GM18508 (cell line): ENCODE measurements at regions not wholly inside any gene's neighbourhood (a gene's known extent, or its start where the extent isn't known, plus 50 kb on each side); places are given as distances from the start of the nearest gene placed in this dataset.

Experiments used
- ATAC-seq: cut with Tn5 transposase; IDR thresholded peaks from one replicate; pipeline ENCODE4 v1.9.1; 2021; ENCODE audit warnings: moderate number of reproducible peaks; ENCODE audit not compliant: insufficient read depth, unreplicated experiment

DNA sequence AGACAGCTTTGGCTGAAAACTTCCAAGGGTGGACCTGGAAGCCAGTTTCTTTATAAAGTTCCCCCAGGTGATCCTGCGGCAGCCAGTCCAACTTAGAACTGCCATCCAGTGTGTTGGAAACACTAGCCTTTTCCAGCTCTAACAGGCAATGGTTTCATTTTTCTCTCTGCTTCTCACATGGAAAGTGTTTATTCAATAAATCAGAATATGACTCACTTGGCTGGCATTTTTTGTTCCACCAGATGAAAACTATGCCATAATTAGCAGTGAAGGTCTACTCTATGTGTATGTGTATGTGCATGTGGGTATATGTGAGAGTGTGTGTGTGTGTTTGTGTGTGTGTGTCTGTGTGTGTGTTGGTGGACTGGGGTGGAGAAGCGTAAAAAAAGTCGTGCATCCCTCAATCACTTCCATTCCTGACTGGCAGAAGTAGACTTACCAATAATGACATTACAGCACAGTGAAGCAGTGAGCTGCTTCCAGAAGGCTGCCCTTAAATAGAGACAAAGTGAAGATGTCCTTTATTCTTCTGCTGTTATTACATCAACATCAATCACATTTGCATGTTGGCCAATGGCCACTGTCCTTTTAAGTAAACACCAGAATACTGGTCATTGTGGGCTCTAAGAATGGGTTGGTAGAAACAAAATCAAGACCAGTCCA, 90.9 kb upstream of the SETBP1 start:
- ATAC-seq, result no peak

DNA sequence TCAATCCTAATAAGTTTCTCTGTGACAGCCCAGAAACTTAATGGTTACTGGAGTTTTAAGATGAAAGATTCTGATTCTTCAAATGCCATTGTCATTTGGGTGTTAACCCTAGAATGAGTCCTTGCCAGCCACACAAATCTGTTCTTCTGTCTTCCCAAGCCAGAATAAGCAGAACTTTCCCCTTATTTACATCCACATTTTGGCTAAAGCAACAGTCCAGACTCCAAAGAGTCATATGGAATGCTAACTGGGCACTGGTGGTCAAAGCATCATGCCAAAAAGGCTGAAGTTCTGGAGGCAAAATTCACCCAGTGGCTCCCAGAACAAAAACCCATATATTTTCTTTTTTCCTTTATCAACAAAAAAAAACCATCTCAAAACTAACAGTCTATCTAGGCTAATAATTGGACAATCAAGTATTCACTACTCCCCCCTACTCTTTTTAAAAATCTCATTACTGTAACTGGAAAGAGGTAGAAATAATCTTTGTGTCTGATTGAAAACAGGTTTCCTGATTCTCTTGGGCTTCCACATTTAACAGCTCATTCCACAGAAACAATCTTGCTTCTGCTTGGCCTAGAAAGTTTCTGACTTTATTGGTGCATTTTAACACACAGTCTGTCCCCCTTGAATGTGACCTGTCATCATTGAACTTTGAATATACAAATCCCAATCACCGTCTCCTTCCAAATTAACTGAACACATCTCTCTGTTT, 89.6 kb upstream of the SETBP1 start:
- no peak for ATAC-seq

DNA sequence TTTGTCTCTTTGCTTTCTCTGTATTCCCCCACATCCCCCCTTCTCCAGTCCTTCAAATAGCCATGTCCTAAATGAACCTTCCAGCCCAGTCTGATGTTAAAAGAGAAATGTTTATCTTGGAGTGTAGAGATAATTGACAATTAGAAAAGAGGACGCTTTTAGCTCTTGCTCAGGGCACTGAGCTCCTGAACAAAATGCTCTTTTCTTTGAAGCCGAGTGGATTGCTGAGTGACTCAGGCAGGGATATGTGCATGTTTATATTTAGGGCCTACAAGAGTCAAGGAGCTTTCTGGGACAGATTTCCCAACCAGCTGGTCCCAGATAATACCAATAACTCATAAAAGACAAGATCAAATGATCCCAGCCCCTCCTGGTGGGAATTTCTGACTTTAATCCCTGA, 88.0 kb upstream of the SETBP1 start:
- ATAC-seq, result no peak

DNA sequence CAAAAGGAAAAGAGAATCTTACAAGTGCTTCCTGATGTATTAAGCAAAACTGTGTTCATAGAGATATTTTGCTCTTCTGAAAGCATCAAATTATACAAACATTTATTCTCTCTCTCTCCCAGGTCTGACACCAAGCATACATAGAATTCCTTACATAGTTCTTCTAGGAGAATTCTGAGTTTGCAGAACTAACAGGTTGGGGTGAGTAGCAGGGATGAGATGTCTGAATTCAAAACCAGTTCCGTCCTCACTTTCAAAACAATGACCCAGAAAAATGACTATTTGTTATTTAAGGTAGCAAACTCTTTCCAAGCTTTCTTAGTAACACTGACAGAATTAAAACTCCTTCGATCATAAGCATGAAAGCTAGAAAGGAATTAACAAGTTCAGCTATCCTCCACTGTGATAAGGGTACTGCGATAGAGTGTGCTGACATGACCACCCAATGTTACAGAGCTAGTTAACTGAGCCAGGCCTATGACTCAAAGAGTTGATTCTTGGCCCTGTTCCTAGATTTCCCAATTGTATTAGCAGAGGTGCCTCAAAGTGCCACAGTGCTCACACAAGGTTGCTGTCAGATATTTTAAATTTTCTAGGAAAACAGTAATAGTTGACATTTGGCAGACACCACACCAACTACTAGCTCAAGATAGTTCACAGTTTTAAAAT, 85.8 kb upstream of the SETBP1 start:
- no peak for ATAC-seq

DNA sequence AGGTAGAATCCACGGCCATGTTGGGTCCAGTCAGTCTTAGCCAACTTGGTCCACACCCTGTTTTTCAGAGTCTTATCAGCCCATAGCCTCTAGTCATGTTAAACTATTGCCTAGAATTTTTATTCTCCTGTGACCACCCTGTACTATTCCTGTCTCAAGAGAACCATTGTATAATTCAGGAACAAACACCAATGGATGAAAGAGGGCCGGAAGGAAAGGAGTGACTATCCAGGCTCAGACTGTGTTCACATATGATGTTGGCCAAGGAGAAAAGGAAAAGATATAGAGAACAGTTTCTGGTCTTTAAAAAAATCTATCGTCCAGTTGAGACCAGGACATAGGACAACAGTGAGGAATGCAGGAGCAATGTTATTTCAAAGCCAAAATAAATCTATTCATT, 82.9 kb upstream of the SETBP1 start:
- no peak for ATAC-seq

DNA sequence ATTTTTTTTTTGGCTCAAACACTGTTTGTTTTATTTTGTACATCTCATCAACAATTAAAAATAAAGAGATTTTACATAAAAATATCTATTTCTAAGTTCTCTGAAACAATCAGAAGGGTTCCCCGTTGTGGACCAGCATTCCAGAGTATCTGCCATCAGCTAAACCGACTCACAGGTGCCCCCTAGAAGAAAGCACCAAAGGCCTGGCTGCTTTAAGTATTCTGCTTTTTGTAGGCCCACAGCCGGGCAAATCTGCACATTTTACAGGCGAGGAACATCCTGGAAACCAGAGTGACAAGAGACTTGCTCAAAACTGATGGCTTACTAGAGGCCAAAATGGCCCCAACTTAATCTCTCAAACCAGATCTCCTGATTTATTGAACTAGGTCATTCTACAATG, 82.2 kb upstream of the SETBP1 start:
- no peak for ATAC-seq

DNA sequence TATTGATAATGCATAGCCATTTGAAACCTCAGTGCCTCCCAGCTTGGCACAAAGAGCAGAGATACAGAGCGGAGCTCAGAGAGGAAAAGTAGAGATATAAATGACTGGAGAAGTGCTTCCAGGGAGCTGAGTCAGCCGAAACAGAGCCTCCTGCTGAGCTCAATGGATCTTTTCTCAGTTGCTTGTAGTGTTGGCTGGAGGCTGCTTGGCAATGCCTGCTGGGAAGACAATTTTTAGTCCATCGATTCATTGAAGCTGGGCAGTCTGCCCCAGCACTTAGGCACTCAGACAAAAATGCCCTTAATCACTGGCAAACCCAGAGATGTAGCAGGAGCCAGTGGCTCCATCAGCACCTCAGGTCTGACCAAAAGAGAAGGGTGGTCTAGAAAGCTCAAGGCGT, 81.3 kb upstream of the SETBP1 start:
- ATAC-seq, result no peak

DNA sequence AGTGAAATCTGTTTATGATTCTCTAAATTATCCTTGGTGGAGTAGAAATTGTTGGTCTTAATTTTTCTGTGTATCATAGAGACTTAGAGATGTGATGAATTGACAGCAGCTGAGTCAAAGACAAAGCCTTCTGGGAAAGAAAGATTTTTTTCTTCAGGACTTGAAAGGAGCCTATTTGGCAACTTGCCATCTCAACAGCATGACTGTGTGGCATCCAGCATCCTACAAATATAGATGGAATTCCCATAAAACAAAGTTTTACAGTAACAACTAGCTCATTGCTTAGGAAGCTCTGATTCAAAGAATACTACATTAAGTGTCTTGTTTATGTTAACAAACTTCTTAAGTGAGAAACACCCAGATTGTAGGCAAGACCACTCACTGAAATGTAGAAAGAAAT, 79.2 kb upstream of the SETBP1 start:
- ATAC-seq, result no peak

DNA sequence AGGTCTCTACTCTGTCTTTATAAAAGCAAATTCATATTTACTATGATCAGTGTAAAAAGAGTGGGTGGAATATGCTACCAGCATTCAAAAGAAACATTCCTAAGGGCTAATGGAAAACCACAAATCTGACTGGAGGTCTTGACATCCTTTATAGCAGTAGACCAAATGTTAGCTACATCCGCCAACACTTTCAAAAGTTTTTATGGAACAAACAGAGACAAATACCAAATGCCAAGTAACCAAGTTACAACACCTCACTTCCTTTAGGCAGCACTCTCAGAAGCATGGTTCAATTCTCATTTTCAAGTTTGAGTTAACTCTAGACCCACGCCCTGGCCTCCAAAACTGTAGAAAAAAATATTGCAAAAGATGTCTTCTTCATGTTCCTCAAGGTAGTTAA, 78.3 kb upstream of the SETBP1 start:
- no peak for ATAC-seq

DNA sequence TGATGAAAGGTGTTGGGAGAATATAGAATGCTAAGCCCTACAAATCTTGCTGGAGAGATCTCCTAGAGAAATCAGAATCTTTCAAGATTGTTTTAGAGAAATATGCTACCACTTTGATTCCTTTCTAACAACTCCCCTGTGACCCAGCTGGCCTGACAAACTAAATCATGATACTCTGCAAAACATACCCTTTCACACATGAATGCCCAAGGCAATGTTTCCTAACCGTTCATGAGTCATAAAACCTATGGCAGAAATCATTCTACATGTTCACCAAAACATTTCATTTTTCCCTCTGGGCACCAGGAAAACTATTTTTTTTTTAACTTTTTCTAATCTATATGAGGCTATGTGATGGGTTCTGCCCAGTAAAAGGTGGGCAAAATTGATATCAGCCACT, 77.8 kb upstream of the SETBP1 start:
- ATAC-seq, result no peak

DNA sequence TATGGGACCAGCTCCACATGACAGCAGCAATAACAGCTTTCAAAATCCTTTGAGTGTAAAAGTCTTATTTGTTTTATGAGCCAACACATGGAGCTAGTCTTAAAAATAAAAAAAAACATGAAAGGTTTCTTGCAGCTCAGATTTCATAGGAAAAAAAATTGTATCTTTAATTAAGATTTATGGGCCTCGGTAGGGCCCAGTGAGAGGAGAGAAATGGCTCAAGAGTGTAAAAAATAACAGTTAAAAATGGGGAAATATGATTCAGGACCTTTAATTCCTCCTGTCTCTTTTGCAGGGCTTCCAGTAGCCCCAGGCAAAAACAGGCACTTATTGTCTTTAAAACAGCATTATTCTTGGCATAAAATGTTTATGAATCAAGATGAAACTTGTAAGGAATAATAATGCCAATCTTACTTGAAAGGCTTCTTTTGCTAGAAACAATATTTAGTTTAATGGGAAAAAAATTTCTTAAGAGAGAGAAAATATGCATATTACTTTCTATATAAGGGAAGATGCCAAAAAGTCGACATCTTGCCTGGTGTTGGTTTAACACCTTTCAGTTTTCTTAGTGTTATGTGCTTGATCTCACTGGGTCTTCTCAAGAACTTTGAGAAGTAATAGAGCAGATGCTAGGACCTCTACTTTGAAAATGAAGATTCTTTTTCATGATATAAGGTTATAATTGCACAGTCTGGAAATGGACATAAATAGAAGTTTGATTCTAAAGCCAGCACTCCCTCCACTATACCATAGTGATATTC, 71.3 kb upstream of the SETBP1 start:
- no peak for ATAC-seq

DNA sequence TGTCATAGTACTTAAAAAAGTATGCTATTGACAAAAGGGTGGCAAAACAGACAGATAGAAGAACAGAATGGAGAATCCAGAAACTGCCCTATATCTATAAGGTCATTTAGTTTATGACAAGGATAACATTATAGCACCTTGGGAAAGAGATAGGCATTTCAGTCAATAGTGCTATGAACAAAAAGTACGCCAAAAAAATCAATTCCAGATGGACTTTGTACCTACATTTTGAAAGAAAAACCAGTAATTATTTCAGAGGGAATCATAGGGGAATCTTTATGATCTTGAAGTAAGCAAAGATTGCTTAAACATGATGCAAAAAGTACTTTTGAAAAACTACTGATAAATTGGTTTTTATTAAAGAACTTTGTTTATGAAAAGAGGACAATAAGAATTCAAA, 59.9 kb upstream of the SETBP1 start:
- no peak for ATAC-seq

DNA sequence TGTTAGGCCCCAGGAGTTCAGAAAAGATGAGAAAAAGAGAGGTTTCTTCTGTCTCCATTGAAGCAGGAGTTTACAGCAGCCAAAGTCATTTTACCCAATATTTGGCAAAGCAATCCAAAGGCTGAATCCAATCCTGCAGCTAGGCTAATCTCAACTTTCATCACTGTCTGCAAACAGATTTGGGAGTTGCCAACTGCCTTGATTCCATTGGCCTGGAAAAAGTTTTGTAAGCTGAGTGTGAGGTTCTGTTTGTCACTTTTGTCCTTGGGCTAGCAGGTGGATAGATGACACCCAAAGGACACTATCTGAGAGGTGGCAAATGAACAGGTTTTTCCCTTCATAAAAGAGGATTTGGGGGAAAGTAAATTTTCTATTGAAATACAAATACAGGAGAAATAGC, 56.6 kb upstream of the SETBP1 start:
- no peak for ATAC-seq

DNA sequence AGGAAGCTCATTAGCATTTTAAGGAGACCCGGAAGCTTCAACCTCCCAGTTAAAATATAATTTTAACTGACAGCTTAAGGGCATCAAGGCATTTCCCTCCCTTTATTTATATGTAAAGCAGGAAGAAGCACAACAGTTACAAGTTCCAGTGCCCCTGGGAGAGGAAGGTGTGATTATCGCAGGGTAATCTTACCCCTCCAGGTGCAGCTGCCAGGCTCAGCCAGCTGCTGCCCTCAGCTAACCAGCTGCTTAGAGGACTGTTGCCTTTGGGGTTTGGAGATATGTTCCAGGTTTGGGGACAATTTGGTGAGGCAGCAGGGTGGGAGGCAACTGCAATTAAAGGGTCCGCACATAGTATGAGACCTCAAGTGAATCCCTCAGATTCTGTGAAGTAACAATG, 55.3 kb upstream of the SETBP1 start:
- ATAC-seq, result no peak

DNA sequence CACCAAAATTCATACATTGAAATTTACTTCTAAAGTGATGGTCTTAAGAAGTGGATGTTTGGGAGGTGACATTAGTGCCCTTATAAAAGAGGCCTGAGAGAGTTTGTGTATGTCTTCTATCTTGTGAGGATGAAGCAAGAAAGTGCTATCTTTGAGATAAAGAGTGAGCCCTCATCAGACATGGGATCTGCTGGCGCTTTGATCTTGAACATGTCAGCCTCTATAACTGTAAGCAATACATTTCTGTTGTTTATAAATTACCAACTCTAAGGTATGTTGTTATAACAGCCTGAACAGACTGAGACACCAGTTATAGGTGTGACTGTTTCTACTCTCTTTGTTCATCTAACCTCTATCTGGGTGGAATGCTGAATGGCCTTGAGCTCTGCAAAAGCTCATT, 54.5 kb upstream of the SETBP1 start:
- ATAC-seq, result no peak

DNA sequence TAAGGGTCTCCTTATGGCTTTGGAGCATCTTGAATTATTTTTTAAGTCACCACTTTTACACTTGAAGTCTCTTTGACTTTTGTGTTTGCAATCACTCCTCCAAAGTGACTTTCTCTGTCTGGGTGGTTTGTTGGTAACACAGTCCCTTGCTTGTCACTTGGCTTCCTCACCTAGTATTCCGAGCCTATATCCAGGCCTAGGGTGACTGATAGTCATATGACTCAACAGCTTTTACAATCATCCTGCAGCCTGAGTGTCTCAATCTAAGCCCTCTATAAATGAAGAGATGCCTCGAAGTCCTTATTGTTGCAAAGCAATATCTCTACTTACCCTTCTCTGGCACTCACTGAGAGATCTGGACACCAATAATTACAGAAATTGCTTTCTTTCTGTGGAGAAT, 53.9 kb upstream of the SETBP1 start:
- no peak for ATAC-seq

DNA sequence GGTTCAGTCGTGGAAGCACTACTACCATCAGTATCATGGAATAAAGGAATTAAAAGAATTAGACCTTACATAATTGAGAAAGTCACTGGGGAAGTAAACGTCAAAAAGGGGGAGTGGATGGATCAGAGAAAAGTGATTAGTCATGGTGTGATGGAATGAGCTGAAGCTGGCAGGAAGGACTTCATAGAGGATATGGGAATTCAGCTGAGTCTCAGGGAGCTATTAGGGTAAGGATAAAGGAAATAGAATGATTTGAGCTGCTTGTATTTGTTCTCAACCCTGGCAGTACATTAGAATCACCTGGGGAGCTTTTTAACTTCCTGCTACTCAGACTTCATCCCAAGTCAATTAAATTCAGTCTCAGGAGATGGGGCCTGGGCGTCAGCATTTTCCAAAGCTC, 53.4 kb upstream of the SETBP1 start:
- no peak for ATAC-seq

DNA sequence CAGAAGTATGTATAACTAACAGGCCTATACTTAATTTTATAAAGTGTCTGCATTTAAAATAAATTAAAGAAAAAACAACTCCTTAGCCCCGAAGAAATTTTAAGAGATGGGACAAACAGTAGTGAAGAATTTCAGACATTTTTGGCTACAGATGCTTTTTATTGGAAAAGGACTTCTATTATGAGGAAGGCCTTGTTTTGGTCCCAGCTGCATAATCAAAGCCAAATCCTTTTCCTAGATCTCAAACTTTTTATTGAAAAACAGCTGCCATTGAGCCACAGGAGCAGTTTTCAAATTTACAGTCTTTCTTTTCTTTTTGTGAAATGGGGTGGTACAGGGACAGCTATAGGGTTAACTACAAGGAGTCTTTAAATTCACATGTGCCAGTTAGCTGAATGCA, 51.3 kb upstream of the SETBP1 start:
- no peak for ATAC-seq

DNA sequence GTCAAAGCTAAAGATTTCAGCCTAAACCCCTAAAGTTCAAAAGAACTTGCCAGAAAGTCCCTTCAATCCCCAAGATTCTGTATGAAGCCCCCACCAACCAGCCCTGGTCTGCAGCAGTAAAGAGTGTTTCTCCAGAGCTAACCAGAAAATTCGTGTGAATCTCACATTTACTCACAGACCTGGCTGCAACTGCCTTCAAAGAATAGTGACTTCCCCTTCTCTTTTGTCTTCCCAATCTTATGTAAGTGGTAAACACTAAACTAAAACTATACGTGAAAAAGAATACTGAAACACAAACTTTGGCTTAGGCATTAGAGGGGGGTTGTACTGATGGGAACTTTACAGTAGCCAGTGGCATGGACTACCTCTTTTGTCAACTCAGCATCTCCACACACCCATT, 50.6 kb upstream of the SETBP1 start:
- no peak for ATAC-seq
